ENCODE measurements at regions not wholly inside any gene's neighbourhood (a gene's known extent, or its start where the extent isn't known, plus 50 kb on each side); places are given as distances from the start of the nearest gene placed in this dataset.

DNA sequence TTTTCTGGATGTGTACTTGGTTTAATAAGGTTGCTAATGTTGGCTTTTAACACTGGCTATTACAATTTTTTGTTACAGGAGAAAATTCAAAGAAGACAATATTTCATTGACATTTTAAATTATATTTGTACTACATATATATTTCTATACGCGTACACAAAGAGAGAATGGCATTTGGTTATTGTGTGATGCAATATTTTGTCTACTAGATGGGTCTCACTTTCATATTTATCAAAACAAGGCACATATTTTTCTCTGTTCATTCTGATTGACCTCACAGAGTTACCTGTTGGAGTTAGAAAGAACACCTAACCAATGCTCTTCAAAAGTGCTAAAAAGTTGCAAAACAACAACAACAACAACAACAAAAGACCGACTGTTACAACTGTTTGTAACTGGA lies 50.2 kb upstream of the VGLL3 start:
- DNase-seq: no peak
